ENCODE measurements at regions not wholly inside any gene's neighbourhood (a gene's known extent, or its start where the extent isn't known, plus 50 kb on each side); places are given as distances from the start of the nearest gene placed in this dataset.

DNA sequence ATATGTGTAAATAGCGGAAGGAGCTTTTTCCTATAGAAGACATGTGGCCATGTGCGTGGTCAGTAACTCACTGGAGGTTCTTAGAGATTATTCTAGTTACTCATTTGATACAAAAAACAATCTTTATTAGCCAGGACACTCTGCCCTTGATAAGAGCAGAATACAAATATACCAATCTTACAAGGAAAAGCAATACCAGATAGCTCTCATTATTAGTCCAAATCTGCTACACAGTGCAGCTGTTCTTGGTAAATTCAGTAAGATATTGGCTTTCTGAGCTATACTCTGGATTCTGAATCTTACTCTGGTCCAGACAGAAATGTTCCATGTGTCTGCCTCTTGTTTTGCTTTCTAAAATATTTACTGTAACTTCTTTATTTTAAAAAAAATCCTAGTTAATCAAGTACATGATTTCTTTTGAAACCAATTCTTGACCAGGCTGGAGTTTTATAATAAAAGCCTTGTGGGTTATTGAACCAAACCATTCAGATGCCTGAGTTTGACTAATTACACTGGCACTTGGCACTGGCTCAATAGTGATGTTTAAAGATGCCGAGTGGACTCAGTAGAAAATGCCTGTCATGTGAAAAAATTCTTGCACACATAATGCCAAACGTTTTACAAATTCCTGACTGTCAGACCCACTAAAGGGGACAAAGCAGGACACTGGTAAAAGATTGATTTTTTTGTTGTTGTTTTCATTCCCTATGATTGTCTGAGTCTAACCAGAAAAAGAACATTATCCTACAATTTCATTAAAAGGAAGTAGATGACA, 242.8 kb upstream of the TCF21 start:
- Histone ChIP-seq H3K4me1 (ENCODE audit: control insufficient read depth, insufficient read depth, low read length, unreplicated experiment) (peaks cover 23% of the 10 kb centered on the region), H3K27ac (ENCODE audit: low read depth, low read length) (peak overlapping the region; percentile 88), H3K36me3 (ENCODE audit: insufficient read depth, low read length) (0 out of 2 replicates have a peak, but pooled peaks cover 4% of the 10 kb centered on the region), H3K27me3 (ENCODE audit: insufficient read depth, low read length) (no peaks in the 10 kb centered on the region), H3K79me2 (ENCODE audit: control insufficient read depth, insufficient read depth, low read length, unreplicated experiment) (no peaks in the 10 kb centered on the region), H3K4me3 (ENCODE audit: low read depth, low read length) (no peak overlapping the region), H2AFZ (ENCODE audit: low read length, unreplicated experiment) (peak overlapping the region; percentile 59)

GRCh38 chr6:133648581-133648980, 240.3 kb upstream of the TCF21 start:
- no peaks in the 10 kb centered on the region for H3K79me2 ChIP-seq (ENCODE audit: control insufficient read depth, insufficient read depth, low read length, unreplicated experiment)
- no peak overlapping the region for H2AFZ ChIP-seq (ENCODE audit: low read length, unreplicated experiment)
- H3K4me1 ChIP-seq (ENCODE audit: control insufficient read depth, insufficient read depth, low read length, unreplicated experiment) = peaks cover 23% of the 10 kb centered on the region
- no peak overlapping the region for H3K27ac ChIP-seq (ENCODE audit: low read depth, low read length)
- H3K4me3 ChIP-seq (ENCODE audit: low read depth, low read length) = no peak overlapping the region
- H3K27me3 ChIP-seq (ENCODE audit: insufficient read depth, low read length) = no peaks in the 10 kb centered on the region
- H3K36me3 ChIP-seq (ENCODE audit: insufficient read depth, low read length) = 0 out of 2 replicates have a peak, but pooled peaks cover 4% of the 10 kb centered on the region

GRCh38 chr6:133671376-133671775, 217.5 kb upstream of the TCF21 start:
- H3K27ac ChIP-seq (ENCODE audit: low read depth, low read length) = no peak overlapping the region
- H3K4me1 ChIP-seq (ENCODE audit: control insufficient read depth, insufficient read depth, low read length, unreplicated experiment) = no peaks in the 10 kb centered on the region
- no peak overlapping the region for H2AFZ ChIP-seq (ENCODE audit: low read length, unreplicated experiment)
- no peak overlapping the region for H3K4me3 ChIP-seq (ENCODE audit: low read depth, low read length)
- H3K36me3 ChIP-seq (ENCODE audit: insufficient read depth, low read length) = peaks cover 2% of the 10 kb centered on the region; the same call in 1 of the 2 replicates
- no peaks in the 10 kb centered on the region for H3K27me3 ChIP-seq (ENCODE audit: insufficient read depth, low read length)
- H3K79me2 ChIP-seq (ENCODE audit: control insufficient read depth, insufficient read depth, low read length, unreplicated experiment) = no peaks in the 10 kb centered on the region

DNA sequence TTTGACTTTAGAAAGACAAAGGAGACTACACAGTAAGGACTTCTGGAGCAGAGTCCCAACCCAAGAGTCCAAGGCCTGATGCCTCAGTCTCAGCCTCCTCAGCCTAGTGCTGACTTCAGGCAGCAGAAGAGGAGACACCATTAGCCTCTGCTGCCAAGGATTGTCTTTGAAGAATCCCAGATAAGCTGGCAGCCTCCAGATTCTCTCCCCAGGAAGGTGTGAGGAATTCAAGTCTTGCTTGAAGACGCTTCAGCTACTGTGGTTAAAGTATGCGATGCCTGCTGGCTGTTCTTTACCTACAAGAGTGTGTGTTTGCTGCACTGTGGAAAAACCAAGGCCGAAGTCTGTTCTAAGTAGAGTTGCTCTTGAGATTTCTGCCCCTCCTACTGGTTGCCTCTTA, 215.9 kb upstream of the TCF21 start:
- Histone ChIP-seq H3K4me3 (ENCODE audit: low read depth, low read length) (no peak overlapping the region), H3K36me3 (ENCODE audit: insufficient read depth, low read length) (no peaks in the 10 kb centered on the region), H3K79me2 (ENCODE audit: control insufficient read depth, insufficient read depth, low read length, unreplicated experiment) (no peaks in the 10 kb centered on the region), H3K4me1 (ENCODE audit: control insufficient read depth, insufficient read depth, low read length, unreplicated experiment) (no peaks in the 10 kb centered on the region), H2AFZ (ENCODE audit: low read length, unreplicated experiment) (no peak overlapping the region), H3K27me3 (ENCODE audit: insufficient read depth, low read length) (no peaks in the 10 kb centered on the region), H3K27ac (ENCODE audit: low read depth, low read length) (no peak overlapping the region)

DNA sequence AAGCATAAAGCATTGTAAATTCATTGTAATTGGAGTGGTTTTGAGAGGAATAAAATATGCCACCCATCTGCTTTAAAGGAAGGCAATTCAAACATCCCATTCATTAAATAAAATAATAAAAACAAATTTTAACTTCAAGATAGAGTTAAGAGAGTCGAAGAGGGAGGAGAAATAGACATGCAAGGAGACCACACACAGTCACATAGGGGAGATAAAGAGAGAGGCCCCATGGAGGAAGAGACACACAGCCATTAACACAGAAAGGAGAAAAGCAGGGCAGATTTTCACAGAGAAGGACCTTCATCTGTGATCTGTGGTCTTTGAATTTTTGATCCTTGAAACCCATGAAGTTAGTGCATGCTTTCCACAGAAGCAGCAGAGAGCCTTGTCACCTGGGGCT, 214.3 kb upstream of the TCF21 start:
- no peak overlapping the region for H3K4me3 ChIP-seq (ENCODE audit: low read depth, low read length)
- no peak overlapping the region for H2AFZ ChIP-seq (ENCODE audit: low read length, unreplicated experiment)
- no peak overlapping the region for H3K27ac ChIP-seq (ENCODE audit: low read depth, low read length)
- no peaks in the 10 kb centered on the region for H3K4me1 ChIP-seq (ENCODE audit: control insufficient read depth, insufficient read depth, low read length, unreplicated experiment)
- H3K36me3 ChIP-seq (ENCODE audit: insufficient read depth, low read length) = no peaks in the 10 kb centered on the region
- no peaks in the 10 kb centered on the region for H3K79me2 ChIP-seq (ENCODE audit: control insufficient read depth, insufficient read depth, low read length, unreplicated experiment)
- H3K27me3 ChIP-seq (ENCODE audit: insufficient read depth, low read length) = no peaks in the 10 kb centered on the region

- no peak overlapping the region for H2AFZ ChIP-seq (ENCODE audit: low read length, unreplicated experiment)
- no peaks in the 10 kb centered on the region for H3K79me2 ChIP-seq (ENCODE audit: control insufficient read depth, insufficient read depth, low read length, unreplicated experiment)
- H3K27ac ChIP-seq (ENCODE audit: low read depth, low read length) = no peak overlapping the region
- peaks cover 3% of the 10 kb centered on the region for H3K4me1 ChIP-seq (ENCODE audit: control insufficient read depth, insufficient read depth, low read length, unreplicated experiment)
- no peaks in the 10 kb centered on the region for H3K36me3 ChIP-seq (ENCODE audit: insufficient read depth, low read length)
- no peak overlapping the region for H3K4me3 ChIP-seq (ENCODE audit: low read depth, low read length)
- H3K27me3 ChIP-seq (ENCODE audit: insufficient read depth, low read length) = no peaks in the 10 kb centered on the region
Measured at GRCh38 chr6:133680994-133681393, 207.9 kb upstream of the TCF21 start.

DNA sequence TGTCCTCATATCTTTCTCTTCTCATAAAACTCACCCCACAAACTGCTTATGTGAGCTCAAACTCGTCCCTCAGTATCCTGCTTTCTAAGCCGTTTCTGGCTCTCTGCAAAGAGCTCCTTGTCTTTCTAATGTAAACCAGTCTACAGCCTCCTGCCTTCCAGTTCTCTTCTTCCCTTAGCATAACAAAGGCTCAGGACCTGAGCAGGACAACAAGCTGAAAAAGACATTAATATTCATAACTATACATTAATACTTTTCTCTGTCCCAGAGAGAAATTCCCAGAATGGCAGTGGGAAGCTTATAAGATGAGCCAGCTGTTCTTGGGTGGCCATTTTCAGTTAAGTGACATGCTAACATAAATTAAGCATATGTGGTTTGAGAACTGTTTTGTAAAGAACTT, 207.0 kb upstream of the TCF21 start:
- Histone ChIP-seq H3K27me3 (ENCODE audit: insufficient read depth, low read length) (no peaks in the 10 kb centered on the region), H2AFZ (ENCODE audit: low read length, unreplicated experiment) (no peak overlapping the region), H3K27ac (ENCODE audit: low read depth, low read length) (no peak overlapping the region), H3K4me3 (ENCODE audit: low read depth, low read length) (no peak overlapping the region), H3K36me3 (ENCODE audit: insufficient read depth, low read length) (no peaks in the 10 kb centered on the region), H3K79me2 (ENCODE audit: control insufficient read depth, insufficient read depth, low read length, unreplicated experiment) (no peaks in the 10 kb centered on the region), H3K4me1 (ENCODE audit: control insufficient read depth, insufficient read depth, low read length, unreplicated experiment) (peaks cover 3% of the 10 kb centered on the region)

DNA sequence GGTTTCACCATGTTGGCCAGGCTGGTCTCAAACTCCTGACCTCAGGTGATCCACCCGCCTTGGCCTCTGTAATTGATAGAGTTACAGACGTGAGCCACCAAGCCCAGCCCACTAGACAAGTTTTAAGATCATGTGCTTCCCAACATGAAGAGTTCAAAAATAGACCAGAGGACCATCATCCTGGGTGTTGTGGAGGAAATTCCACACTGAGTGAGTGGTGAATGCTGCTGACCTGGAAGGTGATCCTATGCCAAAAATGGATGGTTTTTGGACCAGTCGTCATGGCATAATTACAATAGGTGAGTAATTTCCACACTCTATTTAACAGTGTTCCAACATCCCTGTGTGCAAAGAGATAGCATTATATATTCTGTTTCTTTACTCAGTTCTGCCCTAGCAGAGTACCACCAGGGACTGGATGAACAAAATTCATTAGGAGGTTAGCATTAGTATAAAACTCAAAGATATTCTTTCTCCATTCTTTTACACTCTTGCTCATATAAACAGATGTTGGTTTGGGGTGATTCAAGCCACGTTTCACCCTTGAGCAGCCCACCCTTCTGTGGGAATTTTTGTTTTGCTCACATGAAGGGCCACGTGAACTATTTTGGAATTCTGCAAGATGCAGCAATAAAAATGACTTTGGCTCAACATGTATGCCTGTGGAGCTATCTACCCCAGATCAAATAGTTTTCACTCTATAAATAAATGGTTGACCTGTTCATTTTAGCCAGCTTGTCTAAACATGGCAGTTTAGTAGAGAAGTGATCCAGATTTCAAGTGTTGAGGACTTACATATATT, 206.2 kb upstream of the TCF21 start:
- no peaks in the 10 kb centered on the region for H3K36me3 ChIP-seq (ENCODE audit: insufficient read depth, low read length)

DNA sequence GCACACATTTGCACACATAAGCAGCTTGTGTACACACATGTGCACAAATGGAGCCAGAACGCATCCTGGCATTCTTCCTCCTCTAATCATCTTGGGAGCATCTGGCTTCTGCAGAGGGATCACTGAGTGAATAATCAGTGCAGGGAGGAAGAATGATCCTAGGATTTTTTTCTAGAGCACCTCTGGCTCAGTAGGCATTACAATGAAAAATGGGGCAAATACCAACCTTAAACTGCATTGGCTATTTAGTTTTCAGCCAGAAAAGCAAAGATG, 205.7 kb upstream of the TCF21 start:
- Histone ChIP-seq H3K4me3 (ENCODE audit: low read depth, low read length) (no peak overlapping the region), H2AFZ (ENCODE audit: low read length, unreplicated experiment) (no peak overlapping the region), H3K27ac (ENCODE audit: low read depth, low read length) (no peak overlapping the region), H3K27me3 (ENCODE audit: insufficient read depth, low read length) (no peaks in the 10 kb centered on the region), H3K79me2 (ENCODE audit: control insufficient read depth, insufficient read depth, low read length, unreplicated experiment) (no peaks in the 10 kb centered on the region), H3K36me3 (ENCODE audit: insufficient read depth, low read length) (no peaks in the 10 kb centered on the region), H3K4me1 (ENCODE audit: control insufficient read depth, insufficient read depth, low read length, unreplicated experiment) (peaks cover 3% of the 10 kb centered on the region)

More for the DNA sequence above, 206.2 kb upstream of the TCF21 start:
- Histone ChIP-seq H2AFZ (ENCODE audit: low read length, unreplicated experiment) (no peak overlapping the region), H3K4me3 (ENCODE audit: low read depth, low read length) (no peak overlapping the region), H3K27me3 (ENCODE audit: insufficient read depth, low read length) (no peaks in the 10 kb centered on the region), H3K4me1 (ENCODE audit: control insufficient read depth, insufficient read depth, low read length, unreplicated experiment) (peaks cover 3% of the 10 kb centered on the region), H3K79me2 (ENCODE audit: control insufficient read depth, insufficient read depth, low read length, unreplicated experiment) (no peaks in the 10 kb centered on the region), H3K27ac (ENCODE audit: low read depth, low read length) (no peak overlapping the region)

- H3K79me2 ChIP-seq (ENCODE audit: control insufficient read depth, insufficient read depth, low read length, unreplicated experiment) = no peaks in the 10 kb centered on the region
- H3K4me1 ChIP-seq (ENCODE audit: control insufficient read depth, insufficient read depth, low read length, unreplicated experiment) = peaks cover 3% of the 10 kb centered on the region
- H3K27me3 ChIP-seq (ENCODE audit: insufficient read depth, low read length) = no peaks in the 10 kb centered on the region
- H3K36me3 ChIP-seq (ENCODE audit: insufficient read depth, low read length) = no peaks in the 10 kb centered on the region
- H2AFZ ChIP-seq (ENCODE audit: low read length, unreplicated experiment) = no peak overlapping the region
- H3K27ac ChIP-seq (ENCODE audit: low read depth, low read length) = no peak overlapping the region
- H3K4me3 ChIP-seq (ENCODE audit: low read depth, low read length) = no peak overlapping the region
Measured at GRCh38 chr6:133683606-133684005, 205.3 kb upstream of the TCF21 start.

All from ACC112 (cell line).